ENCODE measurements at regions not wholly inside any gene's neighbourhood (a gene's known extent, or its start where the extent isn't known, plus 50 kb on each side); places are given as distances from the start of the nearest gene placed in this dataset.
A peak's percentile ranks its signal among the peaks of the same experiment; 100 is the strongest.

GRCh38 chr18:56545464-56545863 lies 92.9 kb downstream of the TXNL1 start:
- H3K36me3 ChIP-seq (replicated peaks; ENCODE audit: insufficient read depth, low read length): no peaks in the 10 kb centered on the region
- no peak overlapping the region for H3K9ac ChIP-seq (ENCODE audit: low read length)
- TF ChIP-seq EZH2phosphoT487 (IDR thresholded peaks at IDR 0.05; ENCODE audit: low read length) (no peak), CTCF (IDR thresholded peaks at IDR 0.05; ENCODE audit: low read length) (no peak), EZH2 (optimal IDR thresholded peaks at IDR 0.05; ENCODE audit: low read depth, low read length) (no peak)
- DNase-seq: no peak
- no peaks in the 10 kb centered on the region for H3K9me3 ChIP-seq (replicated peaks; ENCODE audit: insufficient read depth, low read length)
- H3K4me1 ChIP-seq (ENCODE audit: low read length): peaks cover 11% of the 10 kb centered on the region; the same call in 1 of the 2 replicates
- H4K20me1 ChIP-seq (ENCODE audit: insufficient read depth, low read length): no peaks in the 10 kb centered on the region
- H3K4me2 ChIP-seq (ENCODE audit: low read depth, low read length): no peak overlapping the region
- H3K79me2 ChIP-seq (ENCODE audit: low read length): no peaks in the 10 kb centered on the region
- no peaks in the 10 kb centered on the region for H3F3A ChIP-seq (ENCODE audit: insufficient read depth, low read length)
- H3K4me3 ChIP-seq (ENCODE audit: low read length): no peak overlapping the region
- H3K27me3 ChIP-seq (replicated peaks; ENCODE audit: insufficient read depth, low read length): no peaks in the 10 kb centered on the region
- no peaks in the 10 kb centered on the region for H3K9me2 ChIP-seq (replicated peaks; ENCODE audit: insufficient read depth, low read length)
- H2AFZ ChIP-seq (ENCODE audit: low read length): no peak overlapping the region
- no peak overlapping the region for H3K27ac ChIP-seq (ENCODE audit: low read length)

- Histone ChIP-seq H3K4me1 (ENCODE audit: low read length) (peaks cover 11% of the 10 kb centered on the region; the same call in 1 of the 2 replicates), H4K20me1 (ENCODE audit: insufficient read depth, low read length) (no peaks in the 10 kb centered on the region), H3K27me3 (replicated peaks; ENCODE audit: insufficient read depth, low read length) (no peaks in the 10 kb centered on the region), H3K9me3 (replicated peaks; ENCODE audit: insufficient read depth, low read length) (no peaks in the 10 kb centered on the region), H3K9ac (ENCODE audit: low read length) (no peak overlapping the region), H3K9me2 (replicated peaks; ENCODE audit: insufficient read depth, low read length) (no peaks in the 10 kb centered on the region), H3K36me3 (replicated peaks; ENCODE audit: insufficient read depth, low read length) (no peaks in the 10 kb centered on the region), H3K4me2 (ENCODE audit: low read depth, low read length) (no peak overlapping the region), H2AFZ (ENCODE audit: low read length) (no peak overlapping the region), H3F3A (ENCODE audit: insufficient read depth, low read length) (no peaks in the 10 kb centered on the region), H3K79me2 (ENCODE audit: low read length) (no peaks in the 10 kb centered on the region), H3K27ac (ENCODE audit: low read length) (no peak overlapping the region), H3K4me3 (ENCODE audit: low read length) (no peak overlapping the region)
- TF ChIP-seq CTCF (IDR thresholded peaks at IDR 0.05; ENCODE audit: low read length): no peak
- no peak for TF ChIP-seq EZH2phosphoT487 (IDR thresholded peaks at IDR 0.05; ENCODE audit: low read length)
- no peak for TF ChIP-seq EZH2 (optimal IDR thresholded peaks at IDR 0.05; ENCODE audit: low read depth, low read length)
- DNase-seq: no peak
Observed at GRCh38 chr18:56542476-56542875, 95.9 kb downstream of the TXNL1 start.

- Histone ChIP-seq H3K27me3 (replicated peaks; ENCODE audit: insufficient read depth, low read length) (no peaks in the 10 kb centered on the region), H3K4me3 (ENCODE audit: low read length) (peak overlapping the region; percentile 45), H3F3A (ENCODE audit: insufficient read depth, low read length) (no peaks in the 10 kb centered on the region), H2AFZ (ENCODE audit: low read length) (peak overlapping the region; percentile 86), H3K9ac (ENCODE audit: low read length) (peak overlapping the region; percentile 9; the same call in 1 of the 2 replicates), H3K4me2 (ENCODE audit: low read depth, low read length) (peak overlapping the region; percentile 82), H3K4me1 (ENCODE audit: low read length) (peaks cover 11% of the 10 kb centered on the region; the same call in 1 of the 2 replicates), H3K27ac (ENCODE audit: low read length) (peak overlapping the region; percentile 35; the same call in 1 of the 2 replicates), H3K79me2 (ENCODE audit: low read length) (no peaks in the 10 kb centered on the region), H3K36me3 (replicated peaks; ENCODE audit: insufficient read depth, low read length) (no peaks in the 10 kb centered on the region), H4K20me1 (ENCODE audit: insufficient read depth, low read length) (no peaks in the 10 kb centered on the region), H3K9me2 (replicated peaks; ENCODE audit: insufficient read depth, low read length) (no peaks in the 10 kb centered on the region), H3K9me3 (replicated peaks; ENCODE audit: insufficient read depth, low read length) (no peaks in the 10 kb centered on the region)
- DNase-seq: peak; percentile 68
- no peak for TF ChIP-seq EZH2 (optimal IDR thresholded peaks at IDR 0.05; ENCODE audit: low read depth, low read length)
- no peak for TF ChIP-seq CTCF (IDR thresholded peaks at IDR 0.05; ENCODE audit: low read length)
- no peak for TF ChIP-seq EZH2phosphoT487 (IDR thresholded peaks at IDR 0.05; ENCODE audit: low read length)
Observed at GRCh38 chr18:56541793-56542192, 96.6 kb downstream of the TXNL1 start.

All from MM.1S (cell line).